DMS53 (cell line): ENCODE measurements at regions not wholly inside any gene's neighbourhood (a gene's known extent, or its start where the extent isn't known, plus 50 kb on each side); places are given as distances from the start of the nearest gene placed in this dataset.
"Not testable (repeated sequence)": the region's sequence is repeated elsewhere in the genome, so short reads cannot be mapped to it uniquely, and the experiment has no call there.

Source experiments
- DNase-seq: peaks from one replicate; lab custom pipeline; 2025; lab: John Stamatoyannopoulos, UW

- peak; percentile 41 for DNase-seq
Measured at GRCh38 chr18:3328532-3328931, 66.6 kb downstream of the MYL12B start.

DNA sequence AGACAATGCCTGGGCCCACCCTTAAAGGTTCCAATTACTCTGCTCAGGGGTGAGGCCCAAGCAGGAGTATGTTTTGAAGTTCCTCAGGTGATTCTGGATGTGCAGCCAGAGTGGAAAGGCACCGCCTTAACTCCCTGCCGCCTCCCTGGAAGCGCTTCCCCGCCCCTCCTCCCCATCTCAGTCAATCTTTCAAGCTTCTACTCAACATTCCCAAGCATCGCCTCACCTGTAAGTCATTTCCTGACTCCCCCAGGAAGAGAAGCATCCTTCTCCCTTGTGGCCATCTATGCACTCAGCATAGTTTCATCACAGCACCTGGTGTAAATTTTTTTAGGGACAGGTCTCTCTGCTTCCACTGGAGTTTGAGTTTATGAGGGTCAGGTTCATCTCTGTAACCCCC, 67.5 kb downstream of the MYL12B start:
- DNase-seq, result peak; percentile 34

DNA sequence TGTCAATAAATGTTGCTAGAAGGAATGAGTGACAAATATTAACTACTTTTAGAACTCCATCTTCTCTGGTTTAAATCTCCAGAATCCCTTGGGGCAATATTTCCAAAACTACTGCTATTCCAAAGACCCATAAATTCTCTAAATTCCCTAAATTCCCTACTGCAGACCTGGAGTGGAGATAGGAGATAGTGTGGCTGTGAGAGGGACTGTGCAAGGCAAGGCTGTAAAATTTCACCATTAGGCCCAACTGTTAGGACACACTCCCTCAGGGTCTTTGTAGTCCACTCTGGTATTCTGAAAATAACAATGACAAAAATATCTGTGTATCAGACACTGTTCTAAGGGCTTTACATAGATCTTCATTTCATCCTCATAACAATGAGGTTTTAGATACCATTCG, 67.9 kb downstream of the MYL12B start:
- DNase-seq, result peak; percentile 36

DNA sequence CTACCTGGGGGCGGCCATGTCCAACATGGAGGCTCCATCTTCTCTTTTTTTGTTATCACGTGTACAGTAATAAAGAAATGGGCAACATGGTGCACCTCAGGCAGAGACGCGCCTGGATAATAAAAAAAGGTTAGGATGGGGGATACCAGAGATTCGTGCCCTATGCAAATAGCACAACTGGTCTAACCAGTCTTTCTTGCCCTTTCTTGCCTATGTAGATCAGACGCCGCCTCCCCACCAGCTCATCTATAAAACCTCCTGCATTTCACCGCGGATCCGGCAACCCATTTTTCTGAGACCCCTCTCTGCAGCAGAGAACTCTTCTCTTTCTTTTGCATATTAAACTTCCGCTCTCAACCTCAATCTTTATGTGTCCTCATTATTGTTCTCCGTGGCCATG, 68.7 kb downstream of the MYL12B start:
- DNase-seq, result peak; percentile 98

GRCh38 chr18:3332376-3332775, 70.4 kb downstream of the MYL12B start:
- no peak for DNase-seq

DNA sequence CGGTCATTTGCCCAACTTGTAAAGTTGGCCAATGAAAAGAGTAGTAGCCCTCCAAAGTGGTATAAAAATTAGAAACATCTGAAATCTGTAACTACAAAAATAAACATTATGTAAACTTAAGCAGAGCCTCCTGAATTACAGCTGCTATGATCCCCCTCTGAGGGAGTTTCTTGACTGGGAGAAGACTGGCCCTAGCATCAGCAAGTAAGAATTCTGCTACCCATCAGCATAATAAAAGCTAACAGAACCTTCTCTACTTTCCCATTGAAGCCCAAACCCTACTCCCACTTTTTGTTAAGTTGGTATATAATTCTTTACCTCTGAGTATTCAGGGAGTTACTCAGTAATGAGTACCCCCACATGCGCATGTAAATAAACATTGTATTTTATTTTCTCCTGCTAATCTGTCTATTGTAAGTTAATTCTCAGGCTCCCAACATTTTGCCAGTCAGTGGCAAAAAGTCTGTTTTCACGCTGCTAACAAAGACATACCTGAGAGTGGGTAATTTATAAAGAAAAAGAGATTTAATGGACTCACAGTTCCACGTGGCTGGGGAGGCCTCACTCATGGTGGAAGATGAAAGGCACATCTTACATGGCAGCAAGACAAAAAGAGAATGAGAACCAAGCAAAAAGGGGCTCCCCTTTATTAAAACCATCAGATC, 71.3 kb downstream of the MYL12B start:
- no peak for DNase-seq

DNA sequence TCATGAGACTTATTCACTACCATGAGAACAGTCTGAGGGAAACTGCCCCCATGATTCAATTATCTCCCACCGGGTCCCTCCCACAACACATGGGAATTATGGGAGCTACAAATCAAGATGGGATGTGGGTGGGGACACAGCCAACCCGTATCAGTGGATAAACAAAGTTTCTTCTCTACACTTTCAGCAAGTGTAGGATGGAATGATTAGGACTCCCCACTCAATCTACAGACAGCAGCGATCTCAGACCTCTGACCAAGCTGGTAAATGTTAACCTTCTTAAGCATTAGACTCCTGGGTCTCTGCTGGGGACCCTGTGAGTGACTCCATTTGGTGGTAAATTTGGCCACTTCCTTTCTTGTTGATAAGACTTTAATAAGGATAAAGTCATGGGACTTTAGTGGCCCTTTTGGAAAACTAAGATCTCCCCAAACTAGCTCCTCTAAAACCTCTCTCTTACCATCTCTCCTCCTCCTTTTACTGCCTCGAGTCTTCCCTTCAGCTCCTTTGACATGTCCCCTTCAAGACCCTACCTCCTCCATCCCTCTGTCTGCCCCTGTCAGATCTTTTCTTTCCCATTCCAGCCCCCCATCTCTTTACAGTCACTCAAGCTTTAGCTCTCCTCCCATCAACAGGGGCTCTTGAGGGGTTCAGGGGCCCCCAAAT, 71.9 kb downstream of the MYL12B start:
- no peak for DNase-seq

- DNase-seq, result peak; percentile 70
Measured at GRCh38 chr18:3340015-3340681, 78.2 kb downstream of the MYL12B start.

DNA sequence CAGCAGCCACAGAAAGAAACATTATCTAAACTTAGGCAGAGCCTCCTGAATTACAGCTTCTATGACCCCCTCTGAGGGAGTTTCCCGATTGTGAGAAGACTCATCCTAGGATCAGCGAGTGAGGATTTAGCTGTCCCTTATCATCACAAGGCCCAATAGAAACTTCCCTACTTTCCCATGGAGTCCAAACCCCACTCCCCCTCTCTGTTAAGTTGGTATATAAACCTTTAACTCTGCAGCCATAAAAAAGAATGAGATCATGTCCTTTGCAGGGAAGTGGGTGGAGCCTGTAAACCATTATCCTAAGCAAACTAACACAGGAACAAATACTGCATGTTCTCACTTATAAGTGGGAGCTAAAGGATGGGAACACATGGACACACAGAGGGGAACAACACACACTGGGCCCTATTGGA, 78.8 kb downstream of the MYL12B start:
- DNase-seq, result peak; percentile 89

- no peak for DNase-seq
Measured at GRCh38 chr18:3342628-3343027, 80.7 kb downstream of the MYL12B start.

DNA sequence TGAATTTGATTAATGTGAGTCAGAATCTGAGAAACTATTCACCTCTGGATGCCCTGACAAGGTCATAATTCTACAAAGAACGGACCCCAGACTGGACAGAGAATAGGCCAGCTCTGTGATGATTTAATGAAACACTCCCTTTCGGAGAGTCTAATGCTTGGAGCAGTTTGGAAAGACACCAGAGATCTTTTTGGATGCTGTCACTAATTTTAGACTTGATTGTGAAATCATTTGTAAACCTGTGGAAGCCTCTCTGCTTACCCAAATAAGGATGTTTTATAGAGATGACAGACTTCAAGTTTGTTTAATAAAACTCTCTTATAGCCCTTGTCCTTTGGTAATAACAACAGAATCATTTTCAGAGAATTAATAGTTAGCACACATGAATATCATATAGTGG, 83.5 kb downstream of the MYL12B start:
- no peak for DNase-seq

DNA sequence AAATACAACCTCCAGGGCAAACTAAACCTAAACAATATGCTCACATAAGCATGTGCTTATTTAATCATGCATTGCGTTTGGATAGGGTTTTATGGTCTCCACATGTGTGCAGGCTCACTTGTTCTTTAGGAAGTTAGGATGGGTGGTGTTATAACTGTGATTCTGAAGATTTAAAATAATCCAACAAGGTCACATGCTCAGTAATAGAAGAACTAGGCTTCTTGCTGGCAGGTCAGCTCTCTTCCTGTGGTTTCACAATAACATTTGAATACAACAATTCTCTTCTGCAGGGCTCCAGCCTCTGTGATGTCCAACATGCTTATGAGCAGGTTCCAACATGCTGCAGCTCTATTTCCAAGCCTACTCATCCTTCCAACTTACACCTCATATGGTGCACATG, 84.0 kb downstream of the MYL12B start:
- DNase-seq, result no peak

DNA sequence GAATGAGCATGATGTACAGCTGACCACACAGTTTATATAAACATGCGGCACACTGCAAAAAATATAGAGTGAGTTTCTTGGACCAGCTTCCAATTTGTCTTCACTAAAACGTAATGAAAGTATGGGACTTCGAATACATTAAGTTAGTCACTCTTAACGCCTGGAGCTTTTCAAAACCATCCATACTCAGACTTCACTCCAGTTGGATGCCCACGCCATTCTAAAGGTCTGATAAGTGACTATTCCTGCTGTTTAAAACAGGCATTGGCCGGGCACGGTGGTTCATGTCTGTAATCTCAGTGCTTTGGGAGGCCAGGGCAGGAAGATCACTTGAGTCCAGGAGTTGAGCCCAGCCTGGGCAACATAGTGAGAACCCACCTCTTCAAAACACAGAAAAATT, 84.6 kb downstream of the MYL12B start:
- DNase-seq, result no peak

DNA sequence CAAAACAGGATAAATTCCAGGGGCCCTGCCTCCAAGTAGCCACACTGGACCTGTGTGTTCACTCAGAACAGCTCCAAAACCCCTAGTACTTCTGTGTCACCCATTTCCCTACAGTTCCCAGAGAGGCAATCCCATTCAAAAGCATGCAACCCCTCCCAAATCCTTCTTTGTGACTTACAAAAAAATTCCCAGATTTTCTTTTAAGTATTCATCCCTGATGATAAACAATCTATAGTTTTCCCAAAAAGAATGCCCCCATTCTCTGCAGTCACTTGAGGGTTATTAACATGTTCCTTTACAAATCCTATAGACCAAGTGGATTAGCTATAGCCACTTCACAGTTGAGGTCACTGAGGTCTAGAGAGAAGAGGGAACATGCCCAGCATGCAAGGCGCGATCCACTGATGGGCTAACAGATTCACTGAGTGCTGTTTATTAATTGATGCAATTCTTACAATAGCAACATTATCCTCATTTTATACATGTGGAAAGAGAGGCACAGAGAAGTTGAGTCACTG, 85.4 kb downstream of the MYL12B start:
- no peak for DNase-seq

GRCh38 chr18:3348176-3348575, 86.2 kb downstream of the MYL12B start:
- no peak for DNase-seq

DNA sequence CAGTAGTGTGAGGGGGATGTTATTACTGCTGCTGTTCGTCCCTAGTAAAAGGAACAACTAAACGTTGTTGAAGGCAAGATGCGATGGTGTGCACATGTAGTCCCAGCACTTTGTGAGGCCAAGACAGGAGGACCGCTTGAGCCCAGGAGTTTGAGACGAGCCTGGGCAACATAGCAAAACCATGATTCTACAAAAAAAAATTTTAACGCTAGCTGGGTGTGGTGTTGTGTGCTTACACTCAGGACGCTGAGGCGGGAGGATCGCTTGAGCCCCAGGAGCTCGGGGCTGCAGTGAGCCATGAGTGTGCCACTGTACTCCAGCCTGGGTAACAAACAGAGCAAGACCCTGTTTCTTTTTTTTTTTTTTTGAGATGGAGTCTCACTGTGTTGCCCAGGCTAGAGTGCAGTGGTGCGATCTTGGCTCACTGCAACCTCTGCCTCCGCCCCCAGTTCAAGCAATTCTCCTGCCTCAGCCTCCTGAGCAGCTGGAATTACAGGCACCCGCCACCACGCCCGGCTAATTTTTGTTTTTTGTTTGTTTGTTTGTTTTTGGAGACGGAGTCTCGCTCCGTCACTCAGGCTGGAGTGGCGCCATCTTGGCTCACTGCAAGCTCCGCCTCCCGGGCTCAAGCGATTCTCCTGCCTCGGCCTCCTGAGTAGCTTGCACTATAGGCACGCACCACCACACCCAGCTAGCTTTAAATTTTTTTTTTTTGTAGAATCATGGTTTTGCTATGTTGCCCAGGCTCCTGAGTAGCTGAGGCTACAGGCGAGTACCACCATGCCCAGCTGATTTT, 87.3 kb downstream of the MYL12B start:
- not testable (repeated sequence) for DNase-seq

- DNase-seq, result no peak
Measured at GRCh38 chr18:3350021-3350420, 88.1 kb downstream of the MYL12B start.

DNA sequence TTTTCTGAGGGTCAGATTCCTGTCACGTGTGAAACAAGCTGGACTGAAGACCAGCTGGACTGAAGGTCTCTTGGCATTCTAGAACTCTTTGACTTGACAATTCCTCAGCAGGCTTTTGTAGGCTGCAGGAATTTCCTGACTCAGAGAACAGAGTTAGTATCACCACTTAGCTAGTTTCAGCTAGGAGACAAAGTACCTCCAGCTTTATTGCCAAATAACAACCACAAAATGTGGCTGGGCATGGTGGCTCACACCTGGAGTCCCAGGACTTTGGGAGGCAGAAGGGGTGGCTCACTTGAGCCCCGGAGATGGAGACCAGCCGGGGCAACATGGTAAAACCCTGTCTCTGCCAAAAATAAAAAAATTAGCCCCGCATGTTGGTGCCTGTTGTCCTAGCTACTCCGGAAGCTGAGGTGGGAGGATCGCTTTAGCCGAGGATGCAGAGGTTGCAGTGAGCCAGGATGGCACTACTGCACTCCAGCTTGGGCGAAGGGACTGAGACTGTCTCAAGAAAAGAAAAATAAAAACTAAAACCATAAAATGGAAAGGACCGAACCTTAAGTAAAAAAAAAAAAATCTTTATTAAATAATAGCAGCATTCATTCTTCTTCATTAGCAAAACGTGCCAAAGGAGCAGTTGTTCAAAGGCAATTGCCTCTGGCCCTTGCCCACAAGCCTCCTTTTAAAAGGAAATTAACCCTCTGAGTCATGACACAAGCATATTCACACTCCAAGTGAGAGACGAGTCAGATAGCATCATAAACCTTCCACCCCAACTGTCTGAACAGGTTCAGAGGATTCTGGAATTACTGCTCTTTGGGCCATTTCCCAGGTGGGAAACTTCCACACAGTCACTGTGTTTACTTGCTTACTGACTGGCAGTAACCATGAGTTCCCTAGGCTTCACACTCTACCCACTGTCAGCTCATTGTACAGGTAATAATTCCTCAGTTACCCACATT, 88.9 kb downstream of the MYL12B start:
- DNase-seq, result peak; percentile 24

- no peak for DNase-seq
Measured at GRCh38 chr18:3354506-3354905, 92.6 kb downstream of the MYL12B start.

GRCh38 chr18:3356614-3357013, 93.4 kb upstream of the TGIF1 start:
- DNase-seq, result no peak

DNA sequence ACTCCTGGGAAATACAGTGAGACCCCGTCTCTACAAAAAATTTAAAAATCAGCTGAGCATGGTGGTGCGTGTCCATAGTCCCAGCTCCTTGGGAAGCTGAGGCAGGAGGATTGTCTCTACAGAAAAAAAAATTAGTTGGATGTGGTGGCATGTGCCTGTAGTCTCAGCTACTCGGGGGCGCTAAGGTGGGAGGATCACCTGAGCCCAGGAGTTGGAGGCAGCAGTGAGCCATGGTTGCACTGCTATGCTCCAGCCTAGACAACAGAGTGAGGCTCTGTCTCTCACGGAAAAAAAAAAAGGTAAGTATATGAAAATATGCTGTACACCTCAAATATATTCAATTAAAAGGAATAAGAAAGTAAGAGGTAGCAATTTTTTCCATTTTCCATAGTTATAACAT, 92.5 kb upstream of the TGIF1 start:
- no peak for DNase-seq
